GM19463 (cell line): ENCODE measurements at regions not wholly inside any gene's neighbourhood (a gene's known extent, or its start where the extent isn't known, plus 50 kb on each side); places are given as distances from the start of the nearest gene placed in this dataset.

Experiments
- ATAC-seq: cut with Tn5 transposase; IDR thresholded peaks from one replicate; pipeline ENCODE4 v1.9.1; 2021; ENCODE audit warnings: mild to moderate bottlenecking, moderate library complexity; ENCODE audit not compliant: unreplicated experiment

DNA sequence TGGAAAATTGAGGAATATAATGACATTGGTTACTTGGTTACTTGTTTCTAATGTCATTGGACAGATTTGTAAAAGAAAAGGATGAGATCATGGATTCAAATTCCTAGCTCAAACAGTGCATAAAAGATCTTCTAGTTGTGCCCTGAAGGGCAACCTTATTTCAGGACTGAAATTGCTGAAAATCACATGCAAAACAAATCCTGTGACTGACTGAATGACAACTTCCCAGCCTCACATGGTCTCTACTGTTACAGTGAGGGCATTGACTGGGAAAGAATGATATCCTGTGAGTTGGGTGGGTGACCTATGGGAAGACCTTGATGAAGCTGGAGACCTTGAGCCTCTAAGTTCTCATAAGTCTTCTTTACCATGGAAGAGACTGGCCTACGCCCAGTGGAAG is 90.4 kb upstream of the HAAO start:
- no peak for ATAC-seq

GRCh38 chr2:42881732-42882131 is 89.3 kb upstream of the HAAO start:
- no peak for ATAC-seq

- no peak for ATAC-seq
Measured at GRCh38 chr2:42880738-42881690, 88.6 kb upstream of the HAAO start.

DNA sequence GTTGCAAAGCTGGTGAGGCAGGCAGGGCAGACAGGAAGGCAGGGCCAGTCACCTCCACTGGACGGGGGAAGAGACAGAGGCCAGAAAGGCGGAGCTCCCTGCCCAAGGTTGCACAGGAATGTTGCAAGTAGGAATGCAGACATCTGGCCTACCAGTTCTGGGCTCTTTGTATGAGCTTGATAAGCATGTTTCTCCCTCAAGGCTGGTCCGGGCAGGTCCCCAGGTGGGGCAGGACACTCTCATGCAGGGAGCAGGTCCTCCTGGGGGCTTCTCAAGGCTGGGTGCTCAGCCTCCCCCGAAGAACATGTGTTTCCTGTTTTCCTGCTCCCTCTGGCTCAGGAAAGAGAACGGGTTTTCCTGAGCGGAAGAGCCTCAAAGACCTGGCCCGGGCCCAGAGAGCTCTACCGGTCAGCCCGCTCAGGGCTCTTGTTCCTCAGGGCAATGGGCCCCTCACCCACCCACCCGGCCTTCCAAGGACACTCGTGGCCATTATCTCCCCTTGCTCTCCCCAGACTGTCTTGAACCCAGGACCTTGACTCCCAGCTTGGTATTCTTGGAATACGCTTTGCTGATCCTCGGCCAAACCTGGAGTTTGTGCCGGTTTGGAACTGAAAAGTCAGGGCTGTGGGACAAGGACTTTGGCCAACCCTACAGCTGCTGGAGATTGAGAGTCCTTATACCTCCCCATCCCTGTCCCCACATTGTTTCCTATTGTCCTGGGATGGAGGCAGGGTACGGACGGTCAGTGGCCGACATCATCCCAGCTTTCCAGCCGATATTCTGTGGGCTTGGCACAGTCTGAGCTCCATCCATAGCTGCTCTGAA is 87.7 kb upstream of the HAAO start:
- no peak for ATAC-seq

- no peak for ATAC-seq
Measured at GRCh38 chr2:42879121-42879705, 86.8 kb upstream of the HAAO start.

DNA sequence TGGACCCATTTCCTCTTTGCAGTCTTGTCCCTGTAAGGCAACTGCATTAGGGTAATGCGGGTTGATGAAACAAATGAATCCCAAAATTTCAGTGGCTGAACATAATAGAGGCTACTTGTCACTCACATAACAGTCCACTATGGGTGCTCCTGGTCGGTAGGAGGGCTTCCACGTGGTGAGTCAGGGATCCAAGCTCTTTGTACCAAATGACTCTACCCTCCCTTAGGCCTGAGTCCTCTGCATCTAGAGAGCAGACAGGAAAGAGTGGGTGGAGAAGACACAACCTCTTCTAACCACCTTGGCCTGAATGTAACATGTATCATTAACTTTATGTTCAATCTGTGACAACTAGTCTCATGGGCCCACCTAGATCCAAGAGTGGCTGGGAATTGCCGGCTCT is 86.2 kb upstream of the HAAO start:
- ATAC-seq: peak; percentile 83

- ATAC-seq: no peak
Measured at GRCh38 chr2:42877936-42878335, 85.6 kb upstream of the HAAO start.

- ATAC-seq: no peak
Measured at GRCh38 chr2:42877511-42877910, 85.1 kb upstream of the HAAO start.

DNA sequence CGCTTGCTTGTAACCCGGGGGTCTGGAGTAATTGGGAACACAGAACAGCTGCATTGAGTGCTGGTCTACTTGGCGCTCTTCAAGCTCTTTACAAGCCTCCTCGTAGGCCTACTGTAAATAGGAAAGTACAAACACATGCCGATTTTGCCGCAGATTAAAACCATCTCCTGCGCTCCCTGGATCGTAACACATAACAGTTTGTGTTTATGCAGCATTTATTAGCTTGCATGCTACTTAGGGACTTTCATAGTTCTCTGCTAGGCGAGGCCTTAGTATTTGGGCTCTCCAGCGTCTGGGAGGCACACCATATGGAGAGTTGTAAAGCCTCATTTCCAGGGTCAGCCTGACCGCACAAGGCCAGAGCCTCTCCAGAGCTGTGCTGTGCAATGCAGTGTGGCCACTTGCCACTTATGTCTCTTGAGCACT is 84.0 kb upstream of the HAAO start:
- no peak for ATAC-seq

- no peak for ATAC-seq
Measured at GRCh38 chr2:42875880-42876279, 83.5 kb upstream of the HAAO start.

- ATAC-seq: no peak
Measured at GRCh38 chr2:42874949-42875801, 82.8 kb upstream of the HAAO start.

DNA sequence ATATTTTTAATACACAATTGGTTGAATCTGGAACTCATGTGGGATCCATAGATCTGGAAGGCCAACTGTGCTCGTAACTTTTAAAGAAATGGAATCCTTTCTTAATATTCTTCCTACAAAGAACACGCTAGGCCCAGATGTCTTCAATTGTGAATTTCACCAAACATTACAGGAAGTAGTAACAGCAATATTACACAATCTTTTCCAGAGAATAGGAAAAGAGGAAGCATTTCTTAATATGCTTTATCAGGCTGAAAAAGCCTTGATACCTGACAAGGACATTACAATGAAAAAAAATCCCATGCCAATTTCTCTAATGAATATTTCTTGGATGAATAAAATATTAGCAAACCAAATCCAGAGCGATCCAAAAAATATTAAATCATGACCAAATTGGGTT is 80.3 kb upstream of the HAAO start:
- no peak for ATAC-seq

DNA sequence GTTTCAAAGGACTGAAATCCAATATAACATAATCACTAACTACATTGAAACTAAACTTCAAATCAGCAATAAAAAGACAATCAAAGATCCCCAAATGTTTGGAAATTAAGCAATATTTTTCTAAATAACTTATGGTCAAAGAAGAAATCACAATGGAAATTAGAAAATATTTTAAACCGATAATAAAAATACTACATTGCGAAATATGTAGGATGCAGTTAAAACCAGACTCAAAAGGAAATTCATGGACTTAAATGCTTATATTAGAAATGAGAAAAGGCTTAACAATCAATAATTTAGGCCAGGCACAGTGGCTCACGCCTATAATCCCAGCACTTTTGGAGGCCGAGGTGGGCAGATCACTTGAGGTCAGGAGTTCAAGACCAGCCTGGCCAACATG is 79.0 kb upstream of the HAAO start:
- no peak for ATAC-seq

- no peak for ATAC-seq
Measured at GRCh38 chr2:42868874-42869273, 76.5 kb upstream of the HAAO start.

DNA sequence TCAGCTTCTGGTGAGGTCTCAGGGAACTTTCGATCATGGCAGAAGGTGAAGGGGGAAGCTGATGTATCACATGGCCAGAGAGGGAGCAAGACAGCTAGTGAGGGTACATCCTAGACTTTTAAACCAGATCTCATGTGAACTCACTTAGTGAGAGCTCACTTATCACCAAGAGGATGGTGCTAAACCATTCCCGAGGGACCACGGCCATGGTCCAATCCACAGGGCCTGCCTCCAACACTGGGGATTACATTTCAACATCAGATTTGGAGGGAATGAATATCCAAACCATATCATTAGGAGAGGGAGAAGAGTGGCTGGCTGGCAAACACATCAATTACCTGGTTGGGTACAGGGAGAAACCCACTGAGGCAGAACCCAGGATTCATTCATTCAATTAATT is 75.7 kb upstream of the HAAO start:
- no peak for ATAC-seq

DNA sequence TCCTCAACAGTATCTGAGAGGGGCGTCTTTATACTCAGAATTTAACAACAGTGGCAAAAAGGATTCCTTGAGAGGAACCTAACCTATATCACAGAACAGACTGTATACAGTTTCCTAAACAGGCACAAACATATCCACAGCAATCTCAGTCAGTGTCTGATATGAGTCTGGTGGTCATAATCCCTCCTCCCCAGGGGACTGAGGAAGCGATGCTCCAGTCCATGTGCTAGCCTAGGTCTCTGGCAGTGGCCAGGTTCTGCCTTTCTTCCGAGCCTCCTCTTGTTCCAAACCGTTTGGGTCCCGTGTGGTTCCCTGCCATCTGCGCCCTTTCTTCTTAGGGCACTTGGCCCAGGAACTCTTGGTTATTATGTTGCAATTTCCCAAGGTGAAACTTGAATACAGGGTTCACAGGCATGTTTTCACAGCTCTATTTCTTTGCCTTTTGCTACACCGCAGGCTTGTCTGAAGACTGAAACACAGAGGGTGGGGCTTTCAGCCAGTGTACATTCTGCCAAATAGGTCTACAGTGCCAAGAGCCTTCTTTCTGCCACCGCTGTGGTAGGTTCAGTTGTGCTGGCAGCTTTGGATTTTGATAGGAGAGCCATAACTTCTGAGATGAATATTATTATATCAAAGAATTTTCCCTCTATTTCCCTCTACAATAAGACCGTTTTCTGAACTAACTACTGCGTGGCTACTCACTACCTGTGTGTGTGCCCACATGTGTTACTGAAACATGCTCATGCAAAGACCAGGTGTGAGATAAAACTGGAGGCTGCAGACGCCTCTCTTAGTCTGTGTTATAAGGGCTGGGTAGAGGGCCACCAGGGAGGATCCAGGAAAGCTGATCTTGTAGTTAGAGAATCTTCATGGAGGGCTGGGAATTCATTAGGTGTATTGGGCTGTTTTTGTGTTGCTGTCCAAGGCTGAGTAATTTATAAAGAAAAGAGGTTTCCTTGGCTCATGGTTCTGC is 75.0 kb upstream of the HAAO start:
- ATAC-seq: no peak

DNA sequence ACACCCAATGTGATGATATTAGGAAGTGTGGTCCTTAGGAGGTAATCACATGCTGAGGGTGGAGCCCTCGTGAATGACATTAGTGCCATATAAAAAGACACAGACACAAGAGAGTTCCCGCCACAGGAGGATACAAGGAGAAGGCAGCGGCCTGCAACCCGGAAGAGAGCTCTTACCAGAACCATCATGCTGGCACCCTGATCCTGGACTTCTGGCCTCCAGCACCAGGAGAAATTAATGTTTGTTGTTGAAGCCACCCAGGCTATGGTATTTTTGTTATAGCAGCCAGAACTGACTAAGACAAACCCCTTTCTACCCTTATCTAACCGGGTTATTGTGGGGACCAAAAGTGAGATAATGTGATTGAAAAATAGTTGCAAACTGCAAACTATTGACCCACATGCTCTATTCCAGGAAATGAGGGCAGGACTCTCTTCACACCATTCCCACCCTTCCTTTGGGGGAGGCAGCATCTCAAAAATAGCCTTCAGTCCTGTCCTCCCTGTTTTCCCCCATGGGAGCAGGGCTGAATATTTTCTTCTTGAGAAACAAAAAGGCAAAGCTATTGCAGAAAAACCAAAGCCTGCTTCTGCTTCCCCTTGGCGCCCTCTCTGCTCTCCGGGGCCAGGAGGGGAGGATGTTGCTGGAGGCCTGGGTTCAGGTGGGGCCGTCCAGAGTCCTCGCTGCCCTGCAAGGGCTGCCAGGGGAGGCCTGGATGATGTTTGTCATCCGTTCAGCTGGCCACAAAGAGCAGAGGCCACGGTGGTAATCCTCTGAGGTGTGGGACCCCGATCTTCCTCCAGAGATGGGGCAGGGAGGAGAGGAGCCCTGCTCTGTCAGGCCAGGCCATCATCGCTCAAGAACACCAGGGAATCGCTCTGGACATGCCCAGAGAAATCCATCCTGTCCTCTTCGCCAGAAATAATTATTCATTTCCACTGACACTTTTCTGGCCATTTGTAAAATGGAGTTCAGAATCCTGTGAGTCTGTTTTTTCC is 73.8 kb upstream of the HAAO start:
- ATAC-seq: no peak

DNA sequence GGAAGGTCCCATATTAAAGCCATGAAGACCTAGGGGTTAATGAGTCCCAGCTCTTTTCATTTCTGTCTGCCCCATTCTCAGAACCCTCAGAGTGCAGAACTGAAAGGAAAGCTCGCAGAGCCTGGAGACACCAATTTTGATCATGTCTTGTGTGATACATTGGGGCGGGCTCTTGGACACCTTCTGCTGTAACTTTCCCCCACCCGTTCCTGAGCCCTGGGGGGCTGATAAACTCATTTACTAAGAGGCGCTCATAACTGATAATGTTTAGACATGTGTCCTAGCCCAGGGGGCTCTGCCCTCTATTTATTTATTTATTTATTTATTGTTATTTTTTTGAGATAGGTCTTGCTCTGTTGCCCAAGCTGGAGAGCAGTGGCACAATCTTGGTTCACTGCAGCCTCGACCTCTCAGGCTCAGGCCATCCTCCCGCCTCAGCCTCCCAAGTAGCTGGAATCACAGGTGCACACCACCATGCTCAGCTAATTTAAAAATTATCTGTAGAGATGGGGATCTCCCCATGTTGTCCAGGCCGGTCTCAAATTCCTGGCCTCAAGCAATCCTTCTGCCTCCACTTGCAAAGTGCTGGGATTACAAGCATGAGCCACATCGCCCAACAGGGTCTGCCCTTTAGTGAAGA is 72.4 kb upstream of the HAAO start:
- ATAC-seq: no peak
